HG03159 (cell line): ENCODE measurements at regions not wholly inside any gene's neighbourhood (a gene's known extent, or its start where the extent isn't known, plus 50 kb on each side); places are given as distances from the start of the nearest gene placed in this dataset.

ENCODE experiments used
- ATAC-seq: cut with Tn5 transposase; IDR thresholded peaks from one replicate; pipeline ENCODE4 v1.9.1; 2021; ENCODE audit warnings: mild to moderate bottlenecking, moderate library complexity; ENCODE audit not compliant: unreplicated experiment

DNA sequence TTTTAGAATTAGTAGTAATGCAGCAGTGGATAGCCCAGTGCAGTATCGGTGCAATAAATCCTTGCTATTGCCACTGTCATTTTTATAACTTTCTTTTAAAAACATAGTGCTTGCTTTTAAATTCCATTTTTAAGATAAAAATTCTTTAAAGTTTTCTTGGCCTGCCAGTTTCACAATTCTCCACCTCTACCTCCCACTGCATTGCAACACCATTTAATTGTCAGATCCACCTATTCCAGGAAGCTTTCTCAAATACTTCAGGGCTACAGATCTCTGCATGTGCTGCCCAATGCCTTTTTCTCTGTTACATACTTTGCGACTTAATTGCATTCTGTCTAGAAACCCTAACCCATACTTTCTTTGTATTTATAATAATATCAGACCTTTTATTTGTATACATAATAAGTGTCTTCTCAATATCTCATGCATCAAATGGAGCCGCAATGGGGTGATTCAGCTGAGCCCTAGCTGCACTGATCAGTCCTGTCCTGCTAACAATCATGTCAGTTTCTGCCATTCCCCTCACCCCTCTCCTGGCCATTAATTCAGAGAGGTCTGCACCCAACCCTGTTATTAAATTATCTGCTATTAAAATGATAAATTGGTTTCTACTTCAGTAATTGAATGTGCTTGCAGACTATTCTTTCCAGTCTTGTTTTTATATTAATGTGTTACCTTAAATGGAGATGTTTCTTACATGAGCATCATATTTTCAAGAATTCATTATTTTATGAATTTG lies 193.1 kb downstream of the SLIT2 start:
- ATAC-seq = no peak

GRCh38 chr4:20445933-20446723 lies 194.4 kb downstream of the SLIT2 start:
- no peak for ATAC-seq

- ATAC-seq = no peak
Measured at GRCh38 chr4:20447103-20447502, 195.4 kb downstream of the SLIT2 start.

DNA sequence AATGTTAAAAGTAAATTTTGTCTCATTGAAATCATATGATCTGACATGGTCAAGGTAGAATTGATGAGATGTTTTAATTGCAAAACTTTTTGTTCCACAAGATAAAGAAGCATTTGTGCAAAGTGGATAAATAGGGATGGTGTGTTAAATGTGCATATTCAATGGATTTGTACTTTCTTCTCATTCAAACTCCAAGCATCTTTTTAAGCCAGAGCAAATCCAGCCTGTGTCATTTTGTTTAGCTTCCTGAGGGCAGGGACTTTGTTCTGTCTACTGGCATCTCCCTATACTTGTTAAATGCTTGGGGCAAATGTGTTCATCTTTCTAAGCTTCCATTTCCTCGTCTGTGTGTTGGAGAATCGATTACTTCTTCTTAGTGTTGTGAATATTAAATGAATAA lies 200.3 kb downstream of the SLIT2 start:
- no peak for ATAC-seq

- no peak for ATAC-seq
Measured at GRCh38 chr4:20454515-20454914, 202.8 kb downstream of the SLIT2 start.

DNA sequence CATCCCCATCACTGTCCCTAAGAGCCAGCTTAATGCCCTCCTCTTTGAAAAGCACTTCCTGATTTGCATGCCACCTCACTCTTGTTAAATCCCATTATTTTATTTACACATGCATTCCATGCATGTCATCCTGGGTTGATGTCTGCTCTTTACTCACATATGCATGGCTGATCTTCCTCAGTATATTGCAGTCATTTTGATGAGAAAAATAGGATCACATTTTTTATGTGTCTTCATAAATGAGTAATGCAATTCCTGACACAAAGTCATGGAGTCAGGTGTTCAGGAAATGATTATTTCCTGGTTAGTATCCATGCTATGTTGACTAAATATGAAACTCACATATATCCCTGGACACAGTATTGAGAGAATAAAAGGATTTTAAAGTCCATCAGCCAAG lies 204.7 kb downstream of the SLIT2 start:
- no peak for ATAC-seq

DNA sequence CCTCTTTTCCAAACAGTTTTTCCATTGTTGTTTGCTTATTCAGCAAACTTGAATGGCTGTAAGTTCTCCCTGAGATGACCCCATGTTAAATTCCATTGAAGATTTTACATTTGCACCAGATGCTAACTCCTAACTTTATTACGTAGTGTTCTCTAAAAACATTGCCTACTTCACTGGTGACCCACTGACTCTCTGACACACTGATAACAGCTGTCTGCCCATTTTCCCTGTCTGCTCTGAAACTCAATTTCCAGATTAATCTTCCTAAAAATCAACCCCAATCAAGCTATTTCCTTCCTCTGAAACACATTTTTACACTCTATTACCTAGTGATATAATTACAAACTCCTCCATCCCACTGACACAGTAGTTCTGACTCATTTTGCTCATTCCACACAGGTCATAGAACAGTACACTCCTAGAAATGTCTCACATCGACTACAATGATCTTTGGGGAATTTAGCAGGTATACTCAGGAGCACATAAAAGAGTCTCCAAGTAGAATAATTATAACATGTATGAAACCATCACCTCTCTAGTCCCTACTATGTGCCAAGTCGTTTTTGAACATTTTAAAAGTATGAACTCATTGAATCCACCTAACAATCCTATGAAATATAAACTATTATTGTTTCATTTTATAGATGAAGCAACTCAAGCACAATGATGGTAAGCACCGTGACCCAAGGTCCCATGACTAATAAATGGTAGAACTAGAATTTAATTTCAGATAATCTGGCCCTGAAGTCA lies 210.9 kb downstream of the SLIT2 start:
- ATAC-seq = no peak

DNA sequence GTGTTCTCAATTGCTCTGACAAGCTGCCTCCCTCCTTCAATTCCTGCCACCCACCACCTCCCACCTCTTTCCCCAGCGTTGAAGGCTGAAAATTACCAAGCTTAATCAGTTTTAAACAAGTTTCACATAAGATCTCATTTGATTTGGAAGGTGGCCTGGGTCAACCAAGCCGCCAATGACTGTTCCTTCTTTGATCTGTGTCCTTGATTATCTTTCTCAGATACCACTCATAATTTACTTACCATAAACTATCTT lies 211.4 kb downstream of the SLIT2 start:
- ATAC-seq = no peak

DNA sequence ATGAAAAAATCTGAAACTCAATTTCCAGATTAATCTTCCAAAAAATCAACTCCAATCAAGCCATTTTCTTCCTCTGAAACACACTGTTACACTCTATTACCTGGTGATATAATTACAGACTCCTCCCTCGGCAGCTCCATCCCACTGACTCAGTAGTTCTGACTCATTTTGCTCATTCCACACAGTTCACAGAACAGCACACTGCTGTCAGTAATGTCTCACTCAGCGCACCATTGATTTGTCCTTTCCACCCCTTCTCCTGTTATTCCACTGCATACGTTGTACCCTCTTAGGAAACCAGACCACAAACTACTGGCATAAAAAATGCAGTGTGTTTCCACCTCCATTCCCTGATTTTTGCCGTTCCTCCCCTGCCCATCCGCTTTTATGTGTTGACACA lies 212.7 kb downstream of the SLIT2 start:
- ATAC-seq = no peak

GRCh38 chr4:20474119-20474518 lies 222.4 kb downstream of the SLIT2 start:
- no peak for ATAC-seq

GRCh38 chr4:20478412-20478811 lies 221.8 kb upstream of the PACRGL start:
- ATAC-seq = no peak

DNA sequence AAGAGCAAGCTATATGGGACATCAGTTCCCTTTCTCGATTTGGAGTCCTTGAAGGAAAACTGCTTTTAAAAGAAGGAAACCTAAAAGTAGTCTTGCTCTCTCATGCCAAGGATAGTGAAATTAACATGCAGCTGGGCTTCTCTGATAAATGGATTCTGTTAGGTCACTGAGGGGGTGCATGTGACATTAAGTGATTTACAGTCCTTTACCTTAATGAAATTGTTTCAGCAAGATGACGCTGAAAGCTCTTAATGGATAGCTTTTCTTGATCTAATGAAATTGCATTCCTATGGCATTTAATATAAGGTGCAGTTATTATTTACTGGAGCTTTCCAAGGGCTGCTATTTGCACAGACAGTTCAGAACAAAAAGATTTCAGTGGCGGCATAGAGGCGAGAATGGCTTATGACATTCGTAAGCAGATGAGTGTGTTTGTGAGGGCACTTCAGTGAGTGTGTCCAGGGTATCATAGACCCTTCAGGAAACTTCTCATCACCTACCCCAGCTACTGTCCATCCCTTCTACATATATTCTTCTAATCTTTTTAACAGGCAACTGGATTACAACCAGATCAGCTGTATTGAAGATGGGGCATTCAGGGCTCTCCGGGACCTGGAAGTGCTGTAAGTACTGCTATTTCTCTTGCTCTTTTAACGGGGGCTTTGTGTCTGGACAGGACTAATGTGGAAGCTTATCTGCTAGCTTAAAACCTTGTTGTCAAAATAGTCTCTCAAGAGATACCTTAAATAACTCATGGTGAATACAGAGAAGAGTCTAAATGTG lies 219.9 kb upstream of the PACRGL start:
- no peak for ATAC-seq

DNA sequence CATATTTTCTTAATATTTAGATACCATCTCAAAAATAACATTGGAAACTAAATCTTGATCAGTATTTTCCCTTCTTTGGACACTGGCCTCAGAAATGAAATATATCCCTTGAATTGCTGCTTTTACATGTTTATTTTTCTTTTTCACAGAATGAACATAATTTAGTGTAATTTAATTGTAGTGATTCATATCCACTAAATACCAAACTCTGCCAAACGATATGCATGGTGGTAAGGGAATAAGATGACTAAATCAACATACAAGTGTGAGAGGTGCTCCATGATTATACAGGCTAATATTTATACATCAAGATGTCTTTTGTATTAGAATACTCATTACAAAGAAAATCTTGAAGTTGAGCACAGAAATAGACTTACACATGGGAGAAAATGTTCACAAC lies 216.8 kb upstream of the PACRGL start:
- ATAC-seq = no peak

- ATAC-seq = no peak
Measured at GRCh38 chr4:20486433-20486832, 213.8 kb upstream of the PACRGL start.

GRCh38 chr4:20487446-20487845 lies 212.8 kb upstream of the PACRGL start:
- ATAC-seq = no peak

GRCh38 chr4:20487852-20488251 lies 212.4 kb upstream of the PACRGL start:
- ATAC-seq = no peak

DNA sequence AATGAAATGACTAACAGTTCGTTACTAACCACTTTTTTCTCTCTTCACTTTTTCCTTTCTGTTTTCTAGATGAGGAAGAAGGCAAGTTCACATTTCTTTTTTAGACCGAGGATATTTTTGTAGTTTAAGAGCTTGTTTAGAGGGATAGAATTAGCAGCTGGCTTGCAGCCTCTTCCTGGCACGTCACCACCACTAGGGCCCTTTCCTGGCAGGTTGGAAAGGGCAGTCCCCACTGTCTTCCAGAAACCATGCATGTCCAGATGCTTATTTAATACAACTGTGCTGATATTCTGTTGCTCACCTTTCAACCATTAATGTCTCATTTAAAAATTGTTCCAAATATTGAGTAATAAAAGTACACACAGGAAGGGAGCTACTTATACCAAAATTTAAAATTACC lies 209.5 kb upstream of the PACRGL start:
- no peak for ATAC-seq

DNA sequence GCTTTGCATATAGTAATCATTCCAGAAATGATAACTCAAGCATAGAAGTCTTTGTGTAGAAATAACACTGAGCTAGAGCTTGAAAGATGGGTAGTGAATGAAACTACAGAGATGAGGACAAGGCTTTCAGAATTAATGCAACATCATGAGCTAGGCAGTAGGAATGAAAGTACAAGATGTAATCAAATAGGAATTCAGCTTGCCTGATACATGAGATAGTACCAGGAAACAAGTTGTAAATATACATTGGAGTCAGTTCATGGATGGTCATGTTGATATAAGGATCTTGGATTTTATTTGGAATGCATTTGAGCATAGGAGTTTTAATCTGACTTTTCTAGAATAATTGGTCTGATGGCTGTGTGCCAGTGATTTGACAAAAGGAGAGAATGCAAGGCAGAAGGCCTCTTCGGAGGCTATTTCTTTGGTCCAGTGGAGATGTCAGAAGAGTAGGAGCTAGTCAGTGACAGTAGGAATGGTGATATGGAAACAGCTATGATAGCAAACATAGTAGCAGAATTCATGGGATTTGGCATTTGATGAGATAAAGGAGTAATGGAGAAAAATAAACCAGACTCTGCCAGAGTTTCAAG lies 206.4 kb upstream of the PACRGL start:
- ATAC-seq = no peak

GRCh38 chr4:20496068-20496467 lies 204.2 kb upstream of the PACRGL start:
- no peak for ATAC-seq

GRCh38 chr4:20504146-20504545 lies 196.1 kb upstream of the PACRGL start:
- no peak for ATAC-seq

GRCh38 chr4:20505927-20506326 lies 194.3 kb upstream of the PACRGL start:
- ATAC-seq = no peak
